GM23338 (cell line): ENCODE measurements at regions not wholly inside any gene's neighbourhood (a gene's known extent, or its start where the extent isn't known, plus 50 kb on each side); places are given as distances from the start of the nearest gene placed in this dataset.

Experiments
- ATAC-seq: fragments of 200-7000 bp; cut with Tn5 transposase; 3 replicates; pipeline ENCODE4 v1.9.1; 2020
- DNase-seq: peaks from one replicate; pipeline ENCODE4 v3.0.0-alpha.2; 2015; ENCODE audit warnings: low spot score
- H2AFZ ChIP-seq: fragments of 200-600 bp; sonication (generic); 2 replicates; pipeline ENCODE4 v1.8.0; 2016; ENCODE audit warnings: antibody characterized with exemption, mild to moderate bottlenecking, moderate library complexity
- H3F3A ChIP-seq: fragments of 200-600 bp; sonication (generic); replicated peaks from 2 replicates; pipeline ENCODE4 v1.8.0; 2017; ENCODE audit warnings: antibody characterized with exemption, mixed run types, low read depth
- H3K27ac ChIP-seq: fragments of 200-600 bp; sonication (generic); 2 replicates; pipeline ENCODE4 v1.6.1; 2016; ENCODE audit warnings: low read depth
- H3K27me3 ChIP-seq: fragments of 200-600 bp; sonication (generic); 2 replicates; pipeline ENCODE4 v1.8.0; 2016; ENCODE audit warnings: mild to moderate bottlenecking, mixed run types, moderate library complexity; ENCODE audit not compliant: insufficient read depth
- H3K36me3 ChIP-seq: fragments of 200-600 bp; sonication (generic); 2 replicates; pipeline ENCODE4 v1.8.0; 2016; ENCODE audit warnings: mild to moderate bottlenecking; ENCODE audit not compliant: insufficient read depth
- H3K4me1 ChIP-seq: fragments of 200-600 bp; sonication (generic); 2 replicates; pipeline ENCODE4 v1.8.0; 2016; ENCODE audit warnings: mild to moderate bottlenecking, moderate library complexity; ENCODE audit not compliant: insufficient read depth
- H3K4me2 ChIP-seq: fragments of 200-600 bp; sonication (generic); 2 replicates; pipeline ENCODE4 v1.7.1; 2017; ENCODE audit warnings: mixed run types
- H3K4me3 ChIP-seq: fragments of 200-600 bp; sonication (generic); 2 replicates; pipeline ENCODE4 v1.6.1; 2016; ENCODE audit warnings: mixed run types
- H3K79me2 ChIP-seq: fragments of 200-600 bp; sonication (generic); replicated peaks from 2 replicates; pipeline ENCODE4 v1.8.0; 2017; ENCODE audit warnings: mild to moderate bottlenecking; ENCODE audit not compliant: insufficient read depth
- H3K9me2 ChIP-seq: fragments of 200-600 bp; sonication (generic); 2 replicates; pipeline ENCODE4 v1.8.0; 2017; ENCODE audit not compliant: insufficient read depth
- H4K20me1 ChIP-seq: fragments of 200-600 bp; sonication (generic); replicated peaks from 2 replicates; pipeline ENCODE4 v1.8.0; 2017; ENCODE audit warnings: mild to moderate bottlenecking; ENCODE audit not compliant: insufficient read depth
- H3K27ac Mint-ChIP-seq: 2 replicates; pipeline ENCODE4 v1.8.0; 2020; ENCODE audit warnings: inconsistent platforms, mild to moderate bottlenecking, moderate library complexity, mixed read lengths
- H3K27me3 Mint-ChIP-seq: 3 replicates; pipeline ENCODE4 v1.8.0; 2022; ENCODE audit warnings: low read depth, mild to moderate bottlenecking, moderate library complexity, mixed read lengths, inconsistent platforms; ENCODE audit not compliant: insufficient read depth, poor library complexity
- H3K36me3 Mint-ChIP-seq: 3 replicates; pipeline ENCODE4 v1.8.0; 2021; ENCODE audit warnings: low read depth, mild to moderate bottlenecking, inconsistent platforms, moderate library complexity, mixed read lengths
- H3K4me1 Mint-ChIP-seq: 3 replicates; pipeline ENCODE4 v1.8.0; 2020; ENCODE audit warnings: mild to moderate bottlenecking, inconsistent platforms, mixed read lengths
- H3K4me3 Mint-ChIP-seq: 3 replicates; pipeline ENCODE4 v1.8.0; 2021; ENCODE audit warnings: moderate library complexity, mild to moderate bottlenecking, inconsistent platforms, mixed read lengths
- H3K9me3 Mint-ChIP-seq: 3 replicates; pipeline ENCODE4 v1.8.0; 2020; ENCODE audit warnings: moderate library complexity, mild to moderate bottlenecking, inconsistent platforms, mixed read lengths
- CREB1 ChIP-seq: fragments of 250-450 bp; sonication (Bioruptor Pico); IDR thresholded peaks from 2 replicates; pipeline ENCODE4 v1.5.0; 2020; ENCODE audit warnings: low read depth, mild to moderate bottlenecking, moderate library complexity
- EZH2 ChIP-seq: fragments of 200-600 bp; sonication (generic); IDR thresholded peaks from one replicate; pipeline ENCODE4 v1.8.0; 2017; ENCODE audit warnings: antibody characterized with exemption, mild to moderate bottlenecking, low read depth; ENCODE audit not compliant: unreplicated experiment
- EZH2phosphoT487 ChIP-seq: fragments of 200-600 bp; sonication (generic); IDR thresholded peaks from one replicate; pipeline ENCODE4 v1.8.1; 2018; ENCODE audit warnings: antibody characterized with exemption; ENCODE audit not compliant: unreplicated experiment
- JUNB ChIP-seq: IDR thresholded peaks from one replicate; pipeline ENCODE4 v1.6.1; 2016; ENCODE audit warnings: antibody characterized with exemption; ENCODE audit not compliant: unreplicated experiment
- NANOG ChIP-seq: IDR thresholded peaks from 2 replicates; pipeline ENCODE4 v1.6.1; 2016; ENCODE audit warnings: antibody characterized with exemption, borderline replicate concordance
- POLR2AphosphoS5 ChIP-seq: IDR thresholded peaks from 2 replicates; pipeline ENCODE4 v1.6.1; 2016; ENCODE audit warnings: antibody characterized with exemption, low read depth
- STAT1 ChIP-seq: IDR thresholded peaks from one replicate; pipeline ENCODE4 v1.6.1; 2016; ENCODE audit warnings: antibody characterized with exemption; ENCODE audit not compliant: unreplicated experiment
- ZNF114 ChIP-seq: fragments of 250-450 bp; sonication (Bioruptor Pico); IDR thresholded peaks from 2 replicates; pipeline ENCODE4 v1.5.0; 2020; ENCODE audit warnings: mild to moderate bottlenecking, moderate library complexity
- ZNF331 ChIP-seq: fragments of 250-450 bp; sonication (Bioruptor Pico); IDR thresholded peaks from 2 replicates; pipeline ENCODE4 v1.5.0; 2020; ENCODE audit warnings: low read depth, mild to moderate bottlenecking, moderate library complexity
- TF ChIP-seq, protein P1 (sequence below): IDR thresholded peaks from one replicate; pipeline ENCODE4 v1.6.1; 2018; ENCODE audit warnings: antibody characterized with exemption; ENCODE audit not compliant: unreplicated experiment
- TF ChIP-seq, protein P2 (sequence below): fragments of 250-450 bp; sonication (Bioruptor Pico); IDR thresholded peaks from 2 replicates; pipeline ENCODE4 v1.5.0; 2020; ENCODE audit warnings: mild to moderate bottlenecking, moderate library complexity
- TF ChIP-seq, protein P3 (sequence below): IDR thresholded peaks from 2 replicates; pipeline ENCODE4 v1.6.1; 2016; ENCODE audit warnings: antibody characterized with exemption
- TF ChIP-seq, protein P4 (sequence below), 2 experiments: fragments of 200-600 bp in 1 of 2; sonication (generic) in 1 of 2; conservative IDR thresholded peaks; 2 replicates each; pipeline versions ENCODE4 v1.5.1 to v1.6.1; 2016 to 2017; ENCODE audit warnings: antibody characterized with exemption in 2 of 2, low read depth in 2 of 2, mild to moderate bottlenecking in 2 of 2, moderate library complexity in 1 of 2

DNA sequence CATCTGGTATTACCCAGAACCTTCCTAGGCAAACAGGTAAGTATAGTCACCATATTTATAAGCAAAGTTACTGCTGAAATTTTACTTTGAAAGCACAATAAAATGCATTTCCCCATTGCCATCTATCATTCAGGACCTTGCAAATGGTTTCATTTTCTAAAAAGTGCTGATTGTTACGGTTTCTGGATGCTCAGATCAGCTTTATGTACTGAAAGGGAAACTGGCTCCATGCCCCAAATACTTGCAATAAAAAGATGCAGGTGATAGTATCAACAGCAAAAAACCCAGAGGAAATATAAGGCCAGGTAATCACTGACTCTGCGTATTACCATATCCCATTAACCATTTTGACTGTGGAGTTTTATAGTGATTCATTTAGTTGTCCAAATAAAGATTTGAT is 1150.7 kb upstream of the CRIM1 start:
- Histone ChIP-seq H2AFZ (no peak overlapping the region), H3K9me2 (no peaks in the 10 kb centered on the region), H3F3A (no peaks in the 10 kb centered on the region), H4K20me1 (no peaks in the 10 kb centered on the region), H3K27ac (no peak overlapping the region), H3K4me1 (no peaks in the 10 kb centered on the region), H3K4me2 (no peak overlapping the region), H3K4me3 (no peak overlapping the region), H3K36me3 (no peaks in the 10 kb centered on the region), H3K27me3 (no peaks in the 10 kb centered on the region), H3K79me2 (no peaks in the 10 kb centered on the region)
- no peak overlapping the region for H3K27ac Mint-ChIP-seq
- no peaks in the 10 kb centered on the region for H3K36me3 Mint-ChIP-seq
- ATAC-seq (no peak), DNase-seq (no peak)
- no peaks in the 10 kb centered on the region for H3K9me3 Mint-ChIP-seq
- H3K4me3 Mint-ChIP-seq, result no peak overlapping the region
- H3K4me1 Mint-ChIP-seq, result no peaks in the 10 kb centered on the region
- TF ChIP-seq ZNF331 (CRISPR knock-in tag) (no peak), EZH2 (no peak), EZH2phosphoT487 (no peak), NANOG (no peak), JUNB (no peak), POLR2AphosphoS5 (no peak), CREB1 (CRISPR knock-in tag) (no peak), ZNF114 (CRISPR knock-in tag) (no peak), STAT1 (no peak)
- TF ChIP-seq, protein P1, sequence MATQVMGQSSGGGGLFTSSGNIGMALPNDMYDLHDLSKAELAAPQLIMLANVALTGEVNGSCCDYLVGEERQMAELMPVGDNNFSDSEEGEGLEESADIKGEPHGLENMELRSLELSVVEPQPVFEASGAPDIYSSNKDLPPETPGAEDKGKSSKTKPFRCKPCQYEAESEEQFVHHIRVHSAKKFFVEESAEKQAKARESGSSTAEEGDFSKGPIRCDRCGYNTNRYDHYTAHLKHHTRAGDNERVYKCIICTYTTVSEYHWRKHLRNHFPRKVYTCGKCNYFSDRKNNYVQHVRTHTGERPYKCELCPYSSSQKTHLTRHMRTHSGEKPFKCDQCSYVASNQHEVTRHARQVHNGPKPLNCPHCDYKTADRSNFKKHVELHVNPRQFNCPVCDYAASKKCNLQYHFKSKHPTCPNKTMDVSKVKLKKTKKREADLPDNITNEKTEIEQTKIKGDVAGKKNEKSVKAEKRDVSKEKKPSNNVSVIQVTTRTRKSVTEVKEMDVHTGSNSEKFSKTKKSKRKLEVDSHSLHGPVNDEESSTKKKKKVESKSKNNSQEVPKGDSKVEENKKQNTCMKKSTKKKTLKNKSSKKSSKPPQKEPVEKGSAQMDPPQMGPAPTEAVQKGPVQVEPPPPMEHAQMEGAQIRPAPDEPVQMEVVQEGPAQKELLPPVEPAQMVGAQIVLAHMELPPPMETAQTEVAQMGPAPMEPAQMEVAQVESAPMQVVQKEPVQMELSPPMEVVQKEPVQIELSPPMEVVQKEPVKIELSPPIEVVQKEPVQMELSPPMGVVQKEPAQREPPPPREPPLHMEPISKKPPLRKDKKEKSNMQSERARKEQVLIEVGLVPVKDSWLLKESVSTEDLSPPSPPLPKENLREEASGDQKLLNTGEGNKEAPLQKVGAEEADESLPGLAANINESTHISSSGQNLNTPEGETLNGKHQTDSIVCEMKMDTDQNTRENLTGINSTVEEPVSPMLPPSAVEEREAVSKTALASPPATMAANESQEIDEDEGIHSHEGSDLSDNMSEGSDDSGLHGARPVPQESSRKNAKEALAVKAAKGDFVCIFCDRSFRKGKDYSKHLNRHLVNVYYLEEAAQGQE, result no peak
- TF ChIP-seq, protein P2, sequence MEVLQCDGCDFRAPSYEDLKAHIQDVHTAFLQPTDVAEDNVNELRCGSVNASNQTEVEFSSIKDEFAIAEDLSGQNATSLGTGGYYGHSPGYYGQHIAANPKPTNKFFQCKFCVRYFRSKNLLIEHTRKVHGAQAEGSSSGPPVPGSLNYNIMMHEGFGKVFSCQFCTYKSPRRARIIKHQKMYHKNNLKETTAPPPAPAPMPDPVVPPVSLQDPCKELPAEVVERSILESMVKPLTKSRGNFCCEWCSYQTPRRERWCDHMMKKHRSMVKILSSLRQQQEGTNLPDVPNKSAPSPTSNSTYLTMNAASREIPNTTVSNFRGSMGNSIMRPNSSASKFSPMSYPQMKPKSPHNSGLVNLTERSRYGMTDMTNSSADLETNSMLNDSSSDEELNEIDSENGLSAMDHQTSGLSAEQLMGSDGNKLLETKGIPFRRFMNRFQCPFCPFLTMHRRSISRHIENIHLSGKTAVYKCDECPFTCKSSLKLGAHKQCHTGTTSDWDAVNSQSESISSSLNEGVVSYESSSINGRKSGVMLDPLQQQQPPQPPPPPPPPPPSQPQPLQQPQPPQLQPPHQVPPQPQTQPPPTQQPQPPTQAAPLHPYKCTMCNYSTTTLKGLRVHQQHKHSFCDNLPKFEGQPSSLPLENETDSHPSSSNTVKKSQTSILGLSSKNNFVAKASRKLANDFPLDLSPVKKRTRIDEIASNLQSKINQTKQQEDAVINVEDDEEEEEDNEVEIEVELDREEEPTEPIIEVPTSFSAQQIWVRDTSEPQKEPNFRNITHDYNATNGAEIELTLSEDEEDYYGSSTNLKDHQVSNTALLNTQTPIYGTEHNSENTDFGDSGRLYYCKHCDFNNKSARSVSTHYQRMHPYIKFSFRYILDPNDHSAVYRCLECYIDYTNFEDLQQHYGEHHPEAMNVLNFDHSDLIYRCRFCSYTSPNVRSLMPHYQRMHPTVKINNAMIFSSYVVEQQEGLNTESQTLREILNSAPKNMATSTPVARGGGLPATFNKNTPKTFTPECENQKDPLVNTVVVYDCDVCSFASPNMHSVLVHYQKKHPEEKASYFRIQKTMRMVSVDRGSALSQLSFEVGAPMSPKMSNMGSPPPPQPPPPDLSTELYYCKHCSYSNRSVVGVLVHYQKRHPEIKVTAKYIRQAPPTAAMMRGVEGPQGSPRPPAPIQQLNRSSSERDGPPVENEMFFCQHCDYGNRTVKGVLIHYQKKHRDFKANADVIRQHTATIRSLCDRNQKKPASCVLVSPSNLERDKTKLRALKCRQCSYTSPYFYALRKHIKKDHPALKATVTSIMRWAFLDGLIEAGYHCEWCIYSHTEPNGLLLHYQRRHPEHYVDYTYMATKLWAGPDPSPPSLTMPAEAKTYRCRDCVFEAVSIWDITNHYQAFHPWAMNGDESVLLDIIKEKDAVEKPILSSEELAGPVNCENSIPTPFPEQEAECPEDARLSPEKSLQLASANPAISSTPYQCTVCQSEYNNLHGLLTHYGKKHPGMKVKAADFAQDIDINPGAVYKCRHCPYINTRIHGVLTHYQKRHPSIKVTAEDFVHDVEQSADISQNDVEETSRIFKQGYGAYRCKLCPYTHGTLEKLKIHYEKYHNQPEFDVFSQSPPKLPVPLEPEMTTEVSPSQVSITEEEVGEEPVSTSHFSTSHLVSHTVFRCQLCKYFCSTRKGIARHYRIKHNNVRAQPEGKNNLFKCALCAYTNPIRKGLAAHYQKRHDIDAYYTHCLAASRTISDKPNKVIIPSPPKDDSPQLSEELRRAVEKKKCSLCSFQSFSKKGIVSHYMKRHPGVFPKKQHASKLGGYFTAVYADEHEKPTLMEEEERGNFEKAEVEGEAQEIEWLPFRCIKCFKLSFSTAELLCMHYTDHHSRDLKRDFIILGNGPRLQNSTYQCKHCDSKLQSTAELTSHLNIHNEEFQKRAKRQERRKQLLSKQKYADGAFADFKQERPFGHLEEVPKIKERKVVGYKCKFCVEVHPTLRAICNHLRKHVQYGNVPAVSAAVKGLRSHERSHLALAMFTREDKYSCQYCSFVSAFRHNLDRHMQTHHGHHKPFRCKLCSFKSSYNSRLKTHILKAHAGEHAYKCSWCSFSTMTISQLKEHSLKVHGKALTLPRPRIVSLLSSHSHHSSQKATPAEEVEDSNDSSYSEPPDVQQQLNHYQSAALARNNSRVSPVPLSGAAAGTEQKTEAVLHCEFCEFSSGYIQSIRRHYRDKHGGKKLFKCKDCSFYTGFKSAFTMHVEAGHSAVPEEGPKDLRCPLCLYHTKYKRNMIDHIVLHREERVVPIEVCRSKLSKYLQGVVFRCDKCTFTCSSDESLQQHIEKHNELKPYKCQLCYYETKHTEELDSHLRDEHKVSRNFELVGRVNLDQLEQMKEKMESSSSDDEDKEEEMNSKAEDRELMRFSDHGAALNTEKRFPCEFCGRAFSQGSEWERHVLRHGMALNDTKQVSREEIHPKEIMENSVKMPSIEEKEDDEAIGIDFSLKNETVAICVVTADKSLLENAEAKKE, result no peak
- TF ChIP-seq, protein P3, sequence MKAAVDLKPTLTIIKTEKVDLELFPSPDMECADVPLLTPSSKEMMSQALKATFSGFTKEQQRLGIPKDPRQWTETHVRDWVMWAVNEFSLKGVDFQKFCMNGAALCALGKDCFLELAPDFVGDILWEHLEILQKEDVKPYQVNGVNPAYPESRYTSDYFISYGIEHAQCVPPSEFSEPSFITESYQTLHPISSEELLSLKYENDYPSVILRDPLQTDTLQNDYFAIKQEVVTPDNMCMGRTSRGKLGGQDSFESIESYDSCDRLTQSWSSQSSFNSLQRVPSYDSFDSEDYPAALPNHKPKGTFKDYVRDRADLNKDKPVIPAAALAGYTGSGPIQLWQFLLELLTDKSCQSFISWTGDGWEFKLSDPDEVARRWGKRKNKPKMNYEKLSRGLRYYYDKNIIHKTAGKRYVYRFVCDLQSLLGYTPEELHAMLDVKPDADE, result no peak
- TF ChIP-seq, protein P4, sequence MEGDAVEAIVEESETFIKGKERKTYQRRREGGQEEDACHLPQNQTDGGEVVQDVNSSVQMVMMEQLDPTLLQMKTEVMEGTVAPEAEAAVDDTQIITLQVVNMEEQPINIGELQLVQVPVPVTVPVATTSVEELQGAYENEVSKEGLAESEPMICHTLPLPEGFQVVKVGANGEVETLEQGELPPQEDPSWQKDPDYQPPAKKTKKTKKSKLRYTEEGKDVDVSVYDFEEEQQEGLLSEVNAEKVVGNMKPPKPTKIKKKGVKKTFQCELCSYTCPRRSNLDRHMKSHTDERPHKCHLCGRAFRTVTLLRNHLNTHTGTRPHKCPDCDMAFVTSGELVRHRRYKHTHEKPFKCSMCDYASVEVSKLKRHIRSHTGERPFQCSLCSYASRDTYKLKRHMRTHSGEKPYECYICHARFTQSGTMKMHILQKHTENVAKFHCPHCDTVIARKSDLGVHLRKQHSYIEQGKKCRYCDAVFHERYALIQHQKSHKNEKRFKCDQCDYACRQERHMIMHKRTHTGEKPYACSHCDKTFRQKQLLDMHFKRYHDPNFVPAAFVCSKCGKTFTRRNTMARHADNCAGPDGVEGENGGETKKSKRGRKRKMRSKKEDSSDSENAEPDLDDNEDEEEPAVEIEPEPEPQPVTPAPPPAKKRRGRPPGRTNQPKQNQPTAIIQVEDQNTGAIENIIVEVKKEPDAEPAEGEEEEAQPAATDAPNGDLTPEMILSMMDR (conservative IDR thresholded peaks at IDR 0.05; ENCODE audit: low read depth in 2 of 2), result no peak
- peaks cover 3% of the 10 kb centered on the region for H3K27me3 Mint-ChIP-seq
